Astrocyte (in vitro differentiated cells and primary cell): ENCODE measurements at regions not wholly inside any gene's neighbourhood (a gene's known extent, or its start where the extent isn't known, plus 50 kb on each side); places are given as distances from the start of the nearest gene placed in this dataset.

ENCODE experiments used
- CTCF ChIP-seq: IDR thresholded peaks from 2 replicates; pipeline ENCODE4 v1.5.1; 2011; ENCODE audit warnings: low read depth, mild to moderate bottlenecking, inconsistent platforms, low read length, moderate library complexity; ENCODE audit not compliant: insufficient read depth
- EZH2 ChIP-seq: IDR thresholded peaks from 2 replicates; pipeline ENCODE4 v1.6.1; 2012; ENCODE audit warnings: mild to moderate bottlenecking, low read length, inconsistent platforms; ENCODE audit not compliant: insufficient read depth

- TF ChIP-seq CTCF = no peak
- no peak for TF ChIP-seq EZH2
Measured at GRCh38 chr10:107754814-107755213, 590.3 kb upstream of the SORCS1 start.
